Endothelial cell of umbilical vein (primary cell): ENCODE measurements at regions not wholly inside any gene's neighbourhood (a gene's known extent, or its start where the extent isn't known, plus 50 kb on each side); places are given as distances from the start of the nearest gene placed in this dataset.

Experiments
- BruUV-seq: library from RNA; stranded (reverse); fragments of 400-500 nt; replicated peaks from 2 replicates; lab custom pipeline; 2021; lab: Mats Ljungman, UMichigan
- CTCF ChIA-PET: fragments of 300-600, 350-600 bp; sonication (Branson Sonifier 250); formaldehyde crosslinking; loops from one replicate; lab custom pipeline; 2021; ENCODE audit warnings: antibody characterized with exemption, inconsistent platforms; lab: Charles Lee
- POLR2A ChIA-PET: fragments of 300-600, 350-600 bp; sonication (Branson Sonifier 250); formaldehyde crosslinking; loops from one replicate; lab custom pipeline; 2021; ENCODE audit warnings: antibody characterized with exemption, inconsistent platforms; lab: Charles Lee
- DNase-seq: peaks from one replicate; pipeline ENCODE4 v3.0.0-alpha.2; 2011; ENCODE audit warnings: low read depth, low spot score
- FAIRE-seq: peaks from 2 replicates; lab custom pipeline; 2011; peaks lifted over from hg19 to GRCh38; lab: Jason Lieb, UNC
- H2AFZ ChIP-seq: 2 replicates; pipeline ENCODE4 v1.6.0; 2012; ENCODE audit warnings: low read depth, low read length, control low read depth, inconsistent platforms
- H3K27ac ChIP-seq: 2 replicates; pipeline ENCODE4 v1.5.1; 2011; ENCODE audit warnings: low read depth, mild to moderate bottlenecking, control low read depth, low read length, moderate library complexity; ENCODE audit not compliant: insufficient read depth
- H3K27me3 ChIP-seq, 2 experiments: 2 replicates each; pipeline versions ENCODE4 v1.6.0 to v1.6.1; 2011; ENCODE audit warnings: low read length in 2 of 2, mixed read lengths in 1 of 2; ENCODE audit not compliant: control insufficient read depth in 2 of 2, insufficient read depth in 2 of 2
- H3K36me3 ChIP-seq, 2 experiments: 2 replicates in 1 of 2; 3 replicates in 1 of 2; pipeline ENCODE4 v1.5.1; 2011; ENCODE audit warnings: low read length in 2 of 2, mild to moderate bottlenecking in 1 of 2, moderate library complexity in 1 of 2; ENCODE audit not compliant: control insufficient read depth in 2 of 2, insufficient read depth in 2 of 2; ENCODE audit errors: extremely low read depth in 1 of 2
- H3K4me1 ChIP-seq: 3 replicates; pipeline ENCODE4 v1.5.1; 2011; ENCODE audit warnings: mild to moderate bottlenecking, low read length; ENCODE audit not compliant: control insufficient read depth, insufficient read depth; ENCODE audit errors: extremely low read depth
- H3K4me2 ChIP-seq: 2 replicates; pipeline ENCODE4 v1.6.1; 2011; ENCODE audit warnings: low read length, control low read depth, mixed read lengths; ENCODE audit not compliant: insufficient read depth
- H3K4me3 ChIP-seq, 3 experiments: fragments of 200-600 bp in 1 of 3; sonication (generic), shearing (Covaris generic) in 1 of 3; replicated peaks in 1 of 3; 2 replicates each; pipeline ENCODE4 v1.5.1; 2011 to 2016; ENCODE audit warnings: control low read depth in 3 of 3, low read length in 3 of 3, mild to moderate bottlenecking in 2 of 3, inconsistent platforms in 1 of 3, low read depth in 1 of 3, moderate library complexity in 1 of 3; ENCODE audit not compliant: insufficient read depth in 1 of 3
- H3K79me2 ChIP-seq: 2 replicates; pipeline ENCODE4 v1.6.0; 2012; ENCODE audit warnings: low read length, inconsistent platforms; ENCODE audit not compliant: control insufficient read depth, insufficient read depth
- H3K9ac ChIP-seq: replicated peaks from 2 replicates; pipeline ENCODE3; 2011; ENCODE audit warnings: low read length, control low read depth; ENCODE audit not compliant: insufficient read depth; ENCODE audit errors: extremely low read depth
- H3K9me1 ChIP-seq: replicated peaks from 3 replicates; pipeline ENCODE4 v1.6.0; 2011; ENCODE audit warnings: mild to moderate bottlenecking, low read length; ENCODE audit not compliant: control insufficient read depth, insufficient read depth; ENCODE audit errors: extremely low read depth
- H3K9me3 ChIP-seq: replicated peaks from 2 replicates; pipeline ENCODE4 v1.5.1; 2012; ENCODE audit warnings: low read length, inconsistent platforms; ENCODE audit not compliant: control insufficient read depth, insufficient read depth
- H4K20me1 ChIP-seq: replicated peaks from 2 replicates; pipeline ENCODE3; 2011; ENCODE audit warnings: mild to moderate bottlenecking, low read length; ENCODE audit not compliant: control insufficient read depth, insufficient read depth; ENCODE audit errors: extremely low read depth
- CTCF ChIP-seq, 2 donors: IDR thresholded peaks; 1 replicate in 1 of 2; 2 replicates in 1 of 2; pipeline ENCODE4 v1.5.1; 2011; ENCODE audit warnings: low read length in 2 of 2, mild to moderate bottlenecking in 2 of 2, moderate library complexity in 2 of 2, control low read depth in 1 of 2, inconsistent platforms in 1 of 2, low read depth in 1 of 2; ENCODE audit not compliant: insufficient read depth in 1 of 2; ENCODE audit errors: extremely low read depth in 1 of 2
- EZH2 ChIP-seq: IDR thresholded peaks from 2 replicates; pipeline ENCODE4 v1.6.1; 2012; ENCODE audit warnings: borderline replicate concordance, low read depth, mild to moderate bottlenecking, moderate library complexity, low read length, inconsistent platforms; ENCODE audit not compliant: severe bottlenecking
- FOS ChIP-seq: IDR thresholded peaks from 2 replicates; pipeline ENCODE4 v1.6.1; 2011; ENCODE audit warnings: mild to moderate bottlenecking, low read length, moderate library complexity, borderline replicate concordance; ENCODE audit not compliant: insufficient read depth
- GATA2 ChIP-seq: IDR thresholded peaks from 2 replicates; pipeline ENCODE4 v1.7.0; 2011; ENCODE audit warnings: low read depth, mild to moderate bottlenecking, moderate library complexity, mixed read lengths, low read length; ENCODE audit not compliant: insufficient read length, insufficient read depth
- JUN ChIP-seq: IDR thresholded peaks from 2 replicates; pipeline ENCODE4 v1.6.1; 2011; ENCODE audit warnings: borderline replicate concordance, low read depth; ENCODE audit not compliant: insufficient read length, insufficient read depth
- MAX ChIP-seq: IDR thresholded peaks from 2 replicates; pipeline ENCODE4 v1.6.1; 2011; ENCODE audit not compliant: insufficient read depth, insufficient read length
- MYC ChIP-seq: IDR thresholded peaks from one replicate; pipeline ENCODE4 v1.6.1; 2011; ENCODE audit warnings: mild to moderate bottlenecking, low read depth, low read length
- POLR2A ChIP-seq: IDR thresholded peaks from 2 replicates; pipeline ENCODE4 v1.6.1; 2012; ENCODE audit warnings: low read depth, mild to moderate bottlenecking, control low read depth, low read length
- POLR2AphosphoS5 ChIP-seq: IDR thresholded peaks from 2 replicates; pipeline ENCODE4 v1.6.1; 2012; ENCODE audit warnings: low read depth, mild to moderate bottlenecking, control low read depth, low read length, moderate library complexity; ENCODE audit not compliant: insufficient read depth
- dilution Hi-C: fragments of 300-500 bp; cut with MboI; formaldehyde crosslinking; loops from one replicate; pipeline ENCODE4 v1.15.0; 2019; ENCODE audit warnings: low sequenced_read_pairs; ENCODE audit not compliant: extremely low pct_ligation_motif_present
- intact Hi-C: fragments of 100-400 bp; cut with micrococcal nuclease; formaldehyde crosslinking; loops from one replicate; pipeline ENCODE4 v1.10.0; 2022

- Histone ChIP-seq H3K36me3 (no peaks in the 10 kb centered on the region), H3K79me2 (no peaks in the 10 kb centered on the region), H3K27ac (no peak overlapping the region), H3K27me3 (no peaks in the 10 kb centered on the region), H3K4me1 (no peaks in the 10 kb centered on the region), H2AFZ (no peak overlapping the region), H3K4me2 (no peak overlapping the region), H3K9me1 (no peaks in the 10 kb centered on the region), H3K9ac (no peak overlapping the region), H3K9me3 (no peaks in the 10 kb centered on the region), H3K4me3 (no peak overlapping the region), H4K20me1 (no peaks in the 10 kb centered on the region)
- intact Hi-C loops (no loop called here), dilution Hi-C loops (no loop called here)
- FAIRE-seq (no peak), DNase-seq (no peak)
- no peak for TF ChIP-seq EZH2
- TF ChIP-seq POLR2A = no peak
- TF ChIP-seq GATA2 = no peak
- TF ChIP-seq JUN = no peak
- no peak for TF ChIP-seq MYC
- no peak for TF ChIP-seq POLR2AphosphoS5
- TF ChIP-seq MAX = no peak
- no peak for TF ChIP-seq CTCF (IDR thresholded peaks at IDR 0.05; ENCODE audit: extremely low read depth in 1 of 2, insufficient read depth in 1 of 2, low read depth in 1 of 2, low read length in 2 of 2)
- TF ChIP-seq FOS = no peak
- POLR2A ChIA-PET = no interaction called here
- BruUV-seq = no TSS peak
- CTCF ChIA-PET = no interaction called here
These were observed 259.5 kb upstream of the IRS2 start for GRCh38 chr13:110045919-110046318.
